BE2C (cell line): ENCODE measurements at regions not wholly inside any gene's neighbourhood (a gene's known extent, or its start where the extent isn't known, plus 50 kb on each side); places are given as distances from the start of the nearest gene placed in this dataset.

ENCODE experiments used
- DNase-seq: peaks from one replicate; pipeline ENCODE4 v3.0.0-alpha.2; 2020
- H3K27me3 ChIP-seq: fragments of 250-450 bp; sonication (Bioruptor Pico); 2 replicates; pipeline ENCODE4 v1.5.1; 2020; ENCODE audit warnings: mild to moderate bottlenecking
- H3K36me3 ChIP-seq: fragments of 250-450 bp; sonication (Bioruptor Pico); 2 replicates; pipeline ENCODE4 v1.5.1; 2020; ENCODE audit warnings: mild to moderate bottlenecking
- H3K4me1 ChIP-seq: fragments of 250-450 bp; sonication (Bioruptor Pico); 2 replicates; pipeline ENCODE4 v1.5.1; 2020
- H3K4me3 ChIP-seq: 2 replicates; pipeline ENCODE4 v1.5.1; 2011; ENCODE audit warnings: low read depth, low read length
- H3K9me3 ChIP-seq: fragments of 250-450 bp; sonication (Bioruptor Pico); 2 replicates; pipeline ENCODE4 v1.5.1; 2020
- CTCF ChIP-seq: IDR thresholded peaks from 2 replicates; pipeline ENCODE4 v1.5.1; 2012; ENCODE audit warnings: mild to moderate bottlenecking, low read depth, low read length

GRCh38 chr11:82216927-82217570, 516.6 kb downstream of the FAM181B start:
- H3K27me3 ChIP-seq: no peaks in the 10 kb centered on the region
- no peak for DNase-seq
- no peaks in the 10 kb centered on the region for H3K9me3 ChIP-seq
- no peaks in the 10 kb centered on the region for H3K4me1 ChIP-seq
- TF ChIP-seq CTCF: no peak
- H3K4me3 ChIP-seq: no peak overlapping the region
- no peaks in the 10 kb centered on the region for H3K36me3 ChIP-seq

GRCh38 chr11:82210011-82210410, 523.7 kb downstream of the FAM181B start:
- no peak for DNase-seq

GRCh38 chr11:82195283-82195682, 538.4 kb downstream of the FAM181B start:
- no peaks in the 10 kb centered on the region for H3K36me3 ChIP-seq
- TF ChIP-seq CTCF: no peak
- H3K4me1 ChIP-seq: no peaks in the 10 kb centered on the region
- no peak overlapping the region for H3K4me3 ChIP-seq
- H3K27me3 ChIP-seq: no peaks in the 10 kb centered on the region
- DNase-seq: no peak
- no peaks in the 10 kb centered on the region for H3K9me3 ChIP-seq

More at GRCh38 chr11:82210011-82210410, 523.7 kb downstream of the FAM181B start:
- Histone ChIP-seq H3K4me1 (no peaks in the 10 kb centered on the region), H3K27me3 (no peaks in the 10 kb centered on the region), H3K9me3 (no peaks in the 10 kb centered on the region), H3K36me3 (no peaks in the 10 kb centered on the region), H3K4me3 (no peak overlapping the region)
- TF ChIP-seq CTCF: no peak

GRCh38 chr11:82194521-82194920, 539.1 kb downstream of the FAM181B start:
- H3K4me3 ChIP-seq: no peak overlapping the region
- H3K27me3 ChIP-seq: no peaks in the 10 kb centered on the region
- no peaks in the 10 kb centered on the region for H3K36me3 ChIP-seq
- no peaks in the 10 kb centered on the region for H3K4me1 ChIP-seq
- no peak for DNase-seq
- no peak for TF ChIP-seq CTCF
- no peaks in the 10 kb centered on the region for H3K9me3 ChIP-seq

- no peak for DNase-seq
- H3K27me3 ChIP-seq: no peaks in the 10 kb centered on the region
- no peaks in the 10 kb centered on the region for H3K36me3 ChIP-seq
- no peaks in the 10 kb centered on the region for H3K9me3 ChIP-seq
- H3K4me3 ChIP-seq: no peak overlapping the region
- TF ChIP-seq CTCF: no peak
- no peaks in the 10 kb centered on the region for H3K4me1 ChIP-seq
These were observed 542.0 kb downstream of the FAM181B start for GRCh38 chr11:82191695-82192094.

- Histone ChIP-seq H3K4me1 (no peaks in the 10 kb centered on the region), H3K4me3 (no peak overlapping the region), H3K9me3 (no peaks in the 10 kb centered on the region), H3K36me3 (no peaks in the 10 kb centered on the region), H3K27me3 (no peaks in the 10 kb centered on the region)
- TF ChIP-seq CTCF: no peak
- no peak for DNase-seq
These were observed 547.7 kb downstream of the FAM181B start for GRCh38 chr11:82185925-82186324.
